DOHH2 (cell line): ENCODE measurements at regions not wholly inside any gene's neighbourhood (a gene's known extent, or its start where the extent isn't known, plus 50 kb on each side); places are given as distances from the start of the nearest gene placed in this dataset.

Source experiments
- EZH2phosphoT487 ChIP-seq: fragments of 200-600 bp; sonication (generic); IDR thresholded peaks from 2 replicates; pipeline ENCODE4 v1.6.1; 2017; ENCODE audit warnings: borderline replicate concordance, mild to moderate bottlenecking, antibody characterized with exemption, low read length, moderate library complexity, mixed read lengths
- TF ChIP-seq, protein P1 (sequence below): fragments of 200-600 bp; sonication (generic); IDR thresholded peaks from one replicate; pipeline ENCODE4 v1.5.1; 2014; ENCODE audit warnings: antibody characterized with exemption, mild to moderate bottlenecking, low read depth, low read length; ENCODE audit not compliant: poor library complexity, severe bottlenecking

DNA sequence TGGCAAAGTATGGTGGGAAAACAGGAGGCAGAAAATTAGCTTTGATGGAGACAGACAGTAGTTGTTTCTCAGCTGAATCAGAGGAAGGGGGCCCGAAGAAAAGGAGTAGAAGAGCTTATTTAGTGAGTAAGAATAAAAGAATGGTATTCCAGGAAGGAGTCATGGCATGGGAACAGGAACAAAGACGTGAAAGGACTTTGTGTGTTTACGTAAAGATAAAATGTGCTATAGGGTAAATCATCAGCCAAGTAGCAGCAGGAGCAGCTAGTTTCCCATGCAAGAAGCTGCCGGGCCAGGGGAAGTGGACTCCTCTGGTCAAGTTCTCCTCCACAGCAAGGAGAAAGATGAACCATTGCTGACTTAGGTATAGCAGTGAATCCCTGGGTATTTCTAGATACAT lies 454.5 kb downstream of the HINT1 start:
- TF ChIP-seq, protein P1, sequence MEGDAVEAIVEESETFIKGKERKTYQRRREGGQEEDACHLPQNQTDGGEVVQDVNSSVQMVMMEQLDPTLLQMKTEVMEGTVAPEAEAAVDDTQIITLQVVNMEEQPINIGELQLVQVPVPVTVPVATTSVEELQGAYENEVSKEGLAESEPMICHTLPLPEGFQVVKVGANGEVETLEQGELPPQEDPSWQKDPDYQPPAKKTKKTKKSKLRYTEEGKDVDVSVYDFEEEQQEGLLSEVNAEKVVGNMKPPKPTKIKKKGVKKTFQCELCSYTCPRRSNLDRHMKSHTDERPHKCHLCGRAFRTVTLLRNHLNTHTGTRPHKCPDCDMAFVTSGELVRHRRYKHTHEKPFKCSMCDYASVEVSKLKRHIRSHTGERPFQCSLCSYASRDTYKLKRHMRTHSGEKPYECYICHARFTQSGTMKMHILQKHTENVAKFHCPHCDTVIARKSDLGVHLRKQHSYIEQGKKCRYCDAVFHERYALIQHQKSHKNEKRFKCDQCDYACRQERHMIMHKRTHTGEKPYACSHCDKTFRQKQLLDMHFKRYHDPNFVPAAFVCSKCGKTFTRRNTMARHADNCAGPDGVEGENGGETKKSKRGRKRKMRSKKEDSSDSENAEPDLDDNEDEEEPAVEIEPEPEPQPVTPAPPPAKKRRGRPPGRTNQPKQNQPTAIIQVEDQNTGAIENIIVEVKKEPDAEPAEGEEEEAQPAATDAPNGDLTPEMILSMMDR = no peak
- no peak for TF ChIP-seq EZH2phosphoT487
